Umbilical cord (tissue), 1 donor: ENCODE measurements at regions not wholly inside any gene's neighbourhood (a gene's known extent, or its start where the extent isn't known, plus 50 kb on each side); places are given as distances from the start of the nearest gene placed in this dataset.
A peak's percentile ranks its signal among the peaks of the same experiment; 100 is the strongest.

Source experiments
- DNase-seq: peaks from one replicate; pipeline ENCODE4 v3.0.0-alpha.2; 2015; ENCODE audit warnings: low spot score

DNA sequence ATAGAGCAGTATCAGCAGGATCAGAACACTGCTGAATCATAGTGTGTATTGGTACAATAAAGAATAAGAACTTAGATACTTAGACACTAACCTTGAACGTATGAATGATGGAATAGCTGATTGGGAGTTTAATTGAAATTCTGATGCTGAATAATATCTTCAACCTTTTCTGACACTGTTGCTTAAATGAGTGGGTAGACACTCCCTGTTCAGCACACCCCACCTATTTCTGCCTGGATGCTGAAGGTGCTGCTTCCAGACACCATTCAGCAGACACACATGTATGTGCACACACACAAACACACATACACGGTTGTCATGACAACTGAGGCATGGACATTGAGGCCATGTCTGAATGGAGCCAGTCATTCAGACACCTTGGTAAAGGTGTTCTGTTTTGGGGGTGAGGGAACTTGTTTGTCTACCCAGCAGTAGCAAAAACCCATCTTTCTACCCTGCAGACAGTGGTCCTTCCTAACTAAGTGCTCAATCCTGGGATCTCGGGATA is 54.3 kb downstream of the TMEM215 start:
- DNase-seq, result no peak

DNA sequence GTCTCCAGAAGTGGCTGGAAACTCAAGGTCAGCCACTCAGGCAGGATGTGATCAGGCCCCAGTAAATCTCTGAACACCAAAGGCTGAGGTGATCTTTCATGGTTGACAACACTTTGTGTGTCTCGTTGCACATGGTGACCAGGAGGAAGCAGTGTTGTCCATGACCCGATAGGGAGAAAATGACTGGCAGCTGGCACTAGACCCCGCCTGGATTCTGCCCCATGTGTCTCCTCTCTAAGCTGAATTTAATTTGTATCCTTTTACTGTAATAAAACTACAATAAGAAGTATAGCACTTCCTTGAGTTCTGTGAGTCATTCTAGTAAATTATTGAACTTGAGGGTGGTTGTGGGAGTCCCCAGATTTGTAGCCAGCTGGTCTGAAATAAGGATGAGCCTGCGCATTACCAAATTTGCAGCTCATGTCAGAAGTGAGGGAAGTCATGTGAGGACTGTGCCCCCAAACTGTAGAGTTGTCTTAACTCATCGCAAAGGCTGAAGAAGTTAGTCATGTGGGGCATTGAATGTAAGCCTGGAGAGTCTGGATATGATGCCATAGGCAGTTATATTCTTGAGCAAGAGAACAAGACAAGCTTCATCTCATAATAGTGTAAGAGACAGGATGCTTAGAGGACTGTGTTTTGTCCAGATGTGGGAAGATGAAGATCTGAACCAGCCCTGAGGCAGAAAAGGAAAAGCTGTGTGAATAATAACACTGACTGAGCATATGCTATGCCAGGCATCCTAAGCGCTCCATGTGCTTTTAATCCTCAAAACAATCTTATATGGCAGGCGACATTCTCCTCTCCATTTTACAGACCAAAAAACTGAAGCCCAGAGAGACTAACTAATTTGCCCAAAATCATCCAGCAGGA is 55.9 kb downstream of the TMEM215 start:
- peak; percentile 14 for DNase-seq

DNA sequence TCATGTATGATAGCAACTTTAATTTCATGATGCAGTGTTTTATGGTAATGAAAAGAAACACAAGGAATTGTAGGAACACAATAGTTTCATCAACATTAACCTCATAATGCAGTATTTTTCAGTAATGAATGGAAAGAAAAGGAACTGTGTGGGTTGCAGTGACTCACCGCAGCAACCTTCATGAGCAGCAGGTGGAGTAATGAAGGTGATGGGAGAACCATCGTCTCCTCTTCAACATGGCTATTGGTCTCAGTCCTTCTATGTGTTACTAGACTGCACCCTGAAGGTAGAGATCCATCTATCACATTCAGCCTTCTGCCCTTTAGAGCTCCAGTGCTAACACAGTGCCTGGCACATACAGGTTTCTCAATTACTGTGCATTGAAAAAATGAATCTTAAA is 58.0 kb downstream of the TMEM215 start:
- no peak for DNase-seq

DNA sequence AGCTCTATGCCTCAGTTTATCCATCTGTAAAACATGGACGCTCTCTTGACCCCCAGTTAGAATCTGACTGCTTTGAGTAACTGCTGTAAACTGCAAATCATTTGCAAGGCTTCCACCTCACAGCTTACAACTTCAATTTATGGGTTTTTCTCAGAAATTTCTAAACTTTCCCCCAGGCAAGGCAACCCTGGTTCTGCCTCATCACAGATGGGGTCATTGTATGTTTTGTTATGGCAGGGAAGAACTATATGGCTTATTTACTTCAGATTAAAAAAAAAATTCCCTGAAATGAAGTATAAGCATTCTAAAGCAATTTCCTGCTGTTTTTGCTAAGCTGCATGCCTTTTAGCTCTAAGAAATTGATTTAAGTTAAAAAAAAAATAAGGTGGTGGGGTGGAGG is 60.0 kb downstream of the TMEM215 start:
- no peak for DNase-seq

DNA sequence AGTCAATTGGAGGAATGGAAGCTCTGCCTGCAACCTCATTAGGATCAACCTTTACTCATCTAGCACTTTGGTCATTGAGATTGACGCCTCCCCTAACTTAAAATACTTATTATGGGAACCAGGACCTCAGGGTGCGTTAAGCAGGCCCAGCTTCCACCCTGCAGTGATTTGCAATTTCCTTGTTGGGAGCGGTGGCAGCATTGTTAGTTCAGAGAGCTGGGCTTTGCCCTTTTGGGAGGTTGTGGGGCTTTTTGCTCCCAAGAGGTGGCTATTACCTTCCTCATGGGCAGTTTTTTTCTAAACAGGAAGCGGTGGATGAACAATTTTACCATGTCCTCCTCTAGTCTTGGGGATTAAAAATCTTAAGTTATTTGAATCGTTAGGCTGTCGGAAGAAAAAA is 60.9 kb downstream of the TMEM215 start:
- DNase-seq, result no peak

DNA sequence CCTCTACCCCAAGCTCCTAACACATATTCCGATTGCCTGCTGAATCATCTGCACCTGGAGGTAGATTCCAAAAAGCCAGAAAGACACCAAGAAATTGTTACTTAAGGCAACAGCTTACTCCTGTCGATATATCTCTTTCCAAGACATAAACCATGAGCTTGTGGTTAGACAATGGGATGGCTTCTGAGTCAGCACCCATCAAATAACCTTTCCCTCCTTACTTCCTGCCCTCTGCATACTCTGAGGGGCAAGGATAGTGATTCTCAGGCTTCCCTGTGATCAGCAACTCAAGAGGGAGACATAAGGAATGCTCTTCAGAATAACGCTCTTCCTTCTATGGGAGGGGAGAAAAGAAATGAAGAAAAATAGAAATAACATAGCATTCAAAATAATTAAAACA is 70.9 kb downstream of the TMEM215 start:
- DNase-seq, result no peak

DNA sequence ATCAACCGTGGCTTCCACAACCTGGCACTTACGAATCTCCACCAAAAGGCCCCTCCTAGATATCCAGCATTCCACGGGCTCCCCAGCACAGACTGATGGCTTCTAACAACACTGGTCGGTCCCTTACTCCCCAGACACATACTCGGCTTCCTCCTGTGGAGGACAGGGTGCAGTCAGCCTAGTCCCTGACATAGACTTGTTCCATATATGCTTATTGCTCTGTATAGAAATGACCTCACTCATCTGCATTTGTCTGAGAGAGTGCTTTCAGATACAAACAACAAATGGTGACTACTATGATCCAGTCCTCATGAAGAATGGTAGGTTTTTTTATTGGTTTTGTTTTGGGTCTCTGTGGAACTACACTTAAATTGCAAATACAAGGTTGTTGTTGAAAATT is 72.4 kb downstream of the TMEM215 start:
- no peak for DNase-seq

DNA sequence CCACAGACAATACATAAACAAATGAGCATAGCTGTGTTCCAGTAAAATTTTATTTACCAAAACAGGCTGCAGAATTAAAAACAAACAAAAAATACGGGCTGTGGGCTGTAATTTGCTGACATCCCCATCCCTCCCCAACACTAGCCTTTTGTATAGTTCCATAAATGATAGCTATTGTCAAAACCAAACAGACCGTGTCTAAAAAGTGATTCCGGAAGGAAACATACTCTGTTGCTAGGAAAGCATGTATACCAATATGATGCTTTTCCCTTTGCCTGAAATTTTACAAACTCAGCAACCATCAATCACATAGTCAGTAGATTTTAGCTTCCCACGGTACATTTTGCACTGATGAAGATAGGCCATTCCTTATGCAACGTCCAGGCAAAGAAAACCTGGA is 80.0 kb downstream of the TMEM215 start:
- DNase-seq, result no peak

DNA sequence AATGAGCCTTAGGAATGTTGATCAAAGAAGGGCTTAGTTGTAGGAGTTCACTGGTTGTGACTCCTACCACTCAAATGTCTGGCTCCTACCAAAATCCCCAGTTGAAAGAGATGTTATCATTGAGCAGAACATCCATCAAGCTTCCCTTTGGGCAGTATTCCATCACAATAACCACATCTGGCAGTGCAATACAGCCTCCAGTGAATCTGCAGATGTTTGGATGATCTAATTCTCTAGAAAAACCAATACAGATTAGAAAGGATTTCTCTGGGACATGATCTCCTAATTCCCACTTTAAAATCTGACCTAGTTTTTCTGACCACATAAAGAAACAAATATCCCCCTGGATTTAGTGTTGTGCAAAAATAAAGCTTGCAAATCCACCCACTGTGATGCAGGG is 81.6 kb downstream of the TMEM215 start:
- peak; percentile 94 for DNase-seq

DNA sequence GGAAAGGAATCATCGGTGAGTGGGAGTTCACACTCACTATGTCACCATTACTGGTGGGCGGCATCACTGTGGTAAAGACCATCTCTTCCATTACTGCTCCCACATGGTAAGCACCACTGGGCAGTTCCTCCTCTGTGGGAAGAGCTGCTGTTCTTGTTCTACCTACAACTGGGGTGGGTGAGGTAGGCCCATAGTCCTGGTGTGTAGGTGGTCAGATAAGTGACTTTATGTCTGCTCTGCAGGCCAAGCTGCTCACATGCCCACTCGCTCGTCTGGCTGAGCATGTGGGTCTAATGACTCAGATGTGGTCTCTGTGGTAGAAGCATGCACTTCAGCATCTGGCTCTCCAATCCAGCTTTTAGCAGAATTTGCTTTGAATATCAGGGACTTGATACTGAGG is 82.9 kb downstream of the TMEM215 start:
- DNase-seq, result peak; percentile 40

DNA sequence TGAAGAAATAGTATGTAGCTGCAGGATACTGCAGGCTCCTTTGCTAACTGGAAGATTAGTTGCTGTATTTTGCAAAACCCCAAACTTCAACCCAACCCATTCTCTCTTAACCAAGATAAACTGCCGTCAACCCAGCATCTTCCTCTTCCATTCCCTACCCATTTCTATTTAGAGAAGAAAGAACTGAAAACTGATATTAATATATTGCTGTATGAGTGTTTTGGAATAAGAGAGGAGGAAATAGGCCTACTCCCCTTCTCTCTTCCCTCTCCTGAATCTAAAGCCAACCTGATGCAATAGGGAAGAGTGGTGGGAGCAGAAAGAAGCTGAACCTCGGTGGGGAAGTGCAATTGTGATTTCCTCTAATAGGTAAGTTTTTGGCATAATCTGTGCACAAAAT is 83.7 kb downstream of the TMEM215 start:
- peak; percentile 28 for DNase-seq

DNA sequence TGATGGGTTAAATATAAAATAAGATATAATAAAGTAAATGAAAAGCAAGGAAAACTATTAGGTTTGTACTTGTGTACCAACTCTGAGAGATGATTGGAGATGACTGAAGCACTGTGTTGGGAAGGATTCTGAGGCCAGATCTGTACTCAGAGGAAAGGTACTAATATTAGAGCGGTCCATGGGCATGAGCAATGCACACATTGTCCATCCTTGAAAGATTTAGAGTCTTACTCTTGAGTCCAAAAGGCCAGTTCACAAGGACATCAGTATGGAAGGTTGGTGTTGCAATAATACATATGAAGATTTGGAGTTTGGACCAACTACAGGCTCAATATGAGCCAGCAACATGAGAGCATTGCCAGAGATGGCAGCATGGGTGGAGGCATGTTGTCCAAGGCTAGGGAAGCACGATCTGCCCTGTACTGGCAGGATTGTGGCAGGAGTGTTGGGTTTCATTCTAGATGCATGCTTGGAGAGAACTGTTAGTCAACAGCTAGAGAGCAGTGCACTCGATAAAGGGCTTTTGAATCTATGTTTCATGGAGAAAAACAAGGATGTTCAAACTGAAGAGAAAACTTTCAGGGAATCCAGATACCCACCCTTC is 84.4 kb downstream of the TMEM215 start:
- DNase-seq, result no peak

DNA sequence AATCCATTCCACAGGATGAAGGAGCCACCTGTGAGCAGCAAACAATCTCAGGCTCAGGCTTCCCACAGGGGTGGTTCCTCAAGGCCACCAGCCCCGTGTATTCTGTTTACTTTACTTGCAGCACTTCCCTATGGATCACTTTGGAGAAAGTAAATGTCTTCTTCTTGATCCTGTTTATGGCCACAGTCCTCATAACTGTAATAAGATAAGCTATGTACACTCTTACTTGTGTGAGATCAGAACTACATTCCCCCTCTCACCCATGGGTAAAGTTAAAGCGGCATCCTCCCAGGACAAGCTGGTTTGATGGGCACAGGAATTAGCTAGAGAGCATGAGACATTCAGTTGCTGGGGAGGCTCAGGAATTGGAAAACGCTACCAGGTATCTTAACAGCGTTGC is 86.1 kb downstream of the TMEM215 start:
- DNase-seq, result no peak

DNA sequence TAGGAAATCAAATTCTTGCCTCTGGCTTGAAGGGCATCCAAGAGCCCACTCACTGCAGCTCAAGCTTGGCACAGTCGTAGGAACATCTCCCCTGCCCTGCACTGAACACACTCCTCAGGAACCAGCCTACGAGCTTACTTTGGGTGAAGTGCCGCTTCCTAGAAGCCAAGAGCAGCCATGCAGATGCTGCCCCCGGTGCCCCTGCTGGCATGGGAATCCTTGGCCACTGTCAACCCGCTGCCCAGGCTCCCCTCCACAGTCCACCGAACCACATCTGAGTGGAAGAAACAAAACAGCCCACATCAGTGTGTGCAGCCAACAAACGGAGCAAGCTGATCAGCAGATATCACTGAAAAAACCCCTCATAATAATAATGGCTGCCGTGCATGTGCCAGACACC is 89.8 kb downstream of the TMEM215 start:
- DNase-seq, result no peak

DNA sequence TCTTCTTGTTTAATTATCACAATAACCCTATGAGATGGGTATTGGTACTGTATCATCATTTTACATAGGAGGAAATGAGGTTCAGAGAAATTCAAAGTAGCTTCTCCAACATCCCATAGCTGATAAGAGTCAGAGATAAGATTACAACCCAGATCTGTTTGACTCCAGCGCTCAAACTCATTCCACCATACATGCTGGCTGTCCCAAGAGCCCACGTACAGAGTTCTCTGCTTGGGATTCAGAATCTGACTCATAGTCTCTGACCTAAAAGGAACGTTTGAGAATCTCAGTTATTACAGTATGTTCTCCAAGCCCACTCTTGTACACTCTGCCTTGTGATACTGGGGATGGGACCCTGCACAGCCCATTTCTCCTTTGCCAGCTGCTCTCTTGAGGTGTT is 90.2 kb downstream of the TMEM215 start:
- peak; percentile 50 for DNase-seq

DNA sequence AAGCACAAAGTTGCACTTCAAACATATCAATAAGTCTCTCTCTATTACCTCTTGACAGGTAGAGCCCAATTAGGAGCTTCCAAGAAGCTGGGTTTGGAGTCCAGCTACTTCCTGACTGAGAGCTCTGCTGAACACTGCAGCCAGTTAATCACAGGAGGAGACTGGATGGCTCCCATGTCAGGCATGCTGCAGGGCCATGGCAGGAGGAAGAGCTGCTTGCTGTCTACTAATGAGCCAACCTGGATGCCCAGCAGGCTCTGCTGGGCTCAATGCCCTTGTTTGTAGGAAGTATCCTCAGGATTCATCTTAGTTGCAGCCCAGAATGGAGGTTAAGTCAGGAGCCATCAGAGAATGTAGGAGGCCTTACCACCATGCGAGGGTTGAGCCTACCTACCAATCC is 91.9 kb downstream of the TMEM215 start:
- DNase-seq, result no peak

DNA sequence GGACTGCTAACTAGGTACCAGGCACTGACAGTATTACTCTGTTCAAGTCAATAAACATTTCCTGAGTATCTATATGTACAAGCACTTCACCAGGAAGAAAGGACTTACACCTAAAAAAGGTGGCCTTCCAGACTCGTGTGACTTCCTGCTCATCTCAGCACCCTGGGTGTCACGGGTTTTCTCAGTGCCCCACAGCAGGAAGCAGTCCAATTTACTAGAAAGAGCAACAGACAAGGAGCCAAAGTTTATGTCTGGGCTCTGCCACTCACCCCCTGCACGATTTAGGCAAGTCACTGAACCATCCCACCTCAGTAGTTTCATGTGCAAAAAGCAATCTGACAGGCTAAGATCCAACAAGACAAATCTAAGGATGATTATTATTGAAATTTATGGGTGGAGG is 92.4 kb downstream of the TMEM215 start:
- DNase-seq, result no peak

DNA sequence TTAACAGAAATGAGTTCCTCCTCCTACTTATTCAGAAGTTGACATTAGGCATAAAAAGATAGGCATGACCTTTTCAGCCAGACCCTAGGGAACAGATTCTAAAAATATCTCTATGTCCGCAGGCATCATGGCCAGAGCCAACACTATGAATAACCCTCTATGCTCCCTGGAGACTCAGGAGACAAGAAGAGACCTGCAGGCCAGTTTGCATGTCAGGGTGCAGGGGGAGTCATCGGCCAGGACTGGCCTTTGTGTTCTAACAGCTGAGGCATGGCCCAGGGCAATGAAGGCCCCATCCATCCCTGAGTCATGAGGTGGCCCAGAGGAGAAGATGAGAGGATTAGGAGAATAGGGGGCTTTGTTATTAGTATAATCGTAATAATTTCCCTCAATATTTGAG is 93.8 kb downstream of the TMEM215 start:
- DNase-seq, result no peak

DNA sequence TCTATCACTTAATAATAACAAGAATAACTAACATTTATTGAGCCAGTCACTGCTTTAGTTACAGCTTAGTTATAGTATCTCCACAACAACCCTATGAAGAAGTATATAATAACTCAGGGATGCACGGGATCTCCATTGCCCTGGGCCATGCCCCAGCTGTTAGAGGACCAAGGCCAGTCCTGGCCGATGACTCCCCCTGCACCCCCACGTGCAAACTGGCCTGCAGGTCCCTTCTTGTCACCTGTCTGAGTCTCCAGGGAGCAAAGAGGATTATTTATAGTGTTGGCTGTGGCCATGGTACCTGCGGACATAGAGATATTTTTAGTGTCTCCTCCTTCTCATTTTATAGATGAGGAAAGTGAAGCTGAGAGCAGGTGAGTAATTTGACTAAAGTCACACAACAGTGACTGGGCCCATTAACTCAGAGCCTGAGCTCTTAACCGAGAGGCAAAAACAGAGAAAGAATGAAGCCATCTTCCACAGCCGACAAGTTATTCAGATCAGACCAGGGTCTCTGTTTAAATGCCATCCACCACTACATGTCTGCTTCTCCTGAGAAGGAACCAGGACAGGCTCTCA is 94.4 kb downstream of the TMEM215 start:
- no peak for DNase-seq

DNA sequence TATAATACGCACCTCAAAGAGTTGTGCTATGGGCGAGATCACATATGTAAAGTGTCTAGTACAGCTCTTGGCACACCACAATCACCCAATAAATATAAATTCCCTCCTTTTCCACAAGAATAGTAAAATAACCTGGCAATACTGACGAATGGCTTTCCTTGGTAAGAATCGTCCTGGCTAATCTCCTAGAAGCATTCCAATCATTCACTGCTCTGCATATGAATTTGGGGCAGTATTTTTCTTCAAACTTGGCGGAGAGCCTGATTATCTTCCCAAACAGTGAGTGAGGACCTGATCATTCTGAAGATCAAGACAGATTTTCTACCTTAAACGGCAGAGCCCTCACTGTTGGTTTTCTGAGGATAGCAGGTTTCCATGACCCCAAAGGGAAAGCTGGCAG is 96.0 kb downstream of the TMEM215 start:
- no peak for DNase-seq

DNA sequence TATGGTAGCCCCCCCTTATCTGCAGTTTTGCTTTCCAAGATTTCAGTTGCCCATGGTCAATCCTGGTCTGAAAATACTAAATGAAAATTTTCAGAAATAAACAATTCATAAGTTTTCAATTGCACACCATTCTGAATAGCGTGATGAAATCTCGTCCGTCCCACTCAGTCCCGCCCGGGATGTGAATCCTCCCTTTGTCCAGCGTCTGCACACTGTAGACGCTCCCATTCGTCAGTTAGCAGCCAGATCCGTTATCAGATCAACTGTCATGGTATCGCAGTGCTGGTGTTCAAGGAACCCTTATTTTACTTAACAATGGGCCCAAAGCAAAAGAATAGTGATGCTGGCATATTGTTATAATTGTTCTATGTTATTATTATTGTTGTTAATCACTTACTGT is 98.6 kb downstream of the TMEM215 start:
- DNase-seq, result no peak

DNA sequence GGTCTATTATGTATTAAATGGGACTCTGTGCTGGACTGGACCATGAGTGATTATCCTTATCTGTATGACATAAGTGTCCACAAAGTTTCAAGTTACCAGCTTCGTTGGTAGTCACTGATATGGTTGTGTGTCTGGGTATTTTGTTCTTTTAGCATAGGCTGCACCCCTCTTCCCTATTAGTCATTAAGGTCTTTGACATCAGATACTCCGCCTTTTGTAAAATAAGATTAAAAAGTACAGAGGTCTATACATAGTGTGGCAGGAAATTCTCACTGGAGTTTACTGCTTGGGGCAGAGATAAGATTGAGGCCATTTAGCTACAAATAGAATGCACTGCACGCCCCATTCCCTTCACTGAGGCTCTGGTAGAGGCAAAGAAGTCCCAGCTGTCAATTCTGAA is 99.4 kb downstream of the TMEM215 start:
- DNase-seq, result no peak

DNA sequence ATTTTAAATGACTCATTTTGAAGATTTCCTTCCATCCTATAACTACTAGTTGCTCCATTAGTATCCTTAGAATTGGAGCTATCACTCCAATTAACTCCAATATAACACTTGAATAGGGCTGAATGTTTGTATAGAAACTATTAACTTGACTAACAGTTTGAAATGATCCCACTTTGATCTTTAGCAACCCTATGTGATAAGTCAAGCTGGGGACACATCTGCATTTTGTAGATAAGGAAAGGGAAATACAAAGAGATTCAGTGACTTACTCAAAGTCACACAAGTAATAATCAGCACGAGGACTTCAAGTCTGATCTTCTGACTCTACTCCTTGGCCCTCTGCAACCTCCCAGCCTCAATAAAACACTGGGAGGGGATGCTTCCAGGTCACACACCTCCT is 101.1 kb downstream of the TMEM215 start:
- DNase-seq, result no peak
